Endothelial cell of hepatic sinusoid (primary cell): ENCODE measurements at regions not wholly inside any gene's neighbourhood (a gene's known extent, or its start where the extent isn't known, plus 50 kb on each side); places are given as distances from the start of the nearest gene placed in this dataset.

ENCODE experiments used
- in situ Hi-C: cut with HindIII; loops from 2 replicates; pipeline ENCODE4 v1.10.0; 2017; ENCODE audit warnings: low sequenced_read_pairs

GRCh38 chr15:101590785-101591184, 61.4 kb downstream of the TM2D3 start:
- in situ Hi-C loops = no loop called here

- in situ Hi-C loops = no loop called here
These were observed 68.9 kb downstream of the TM2D3 start for GRCh38 chr15:101583284-101583683.

GRCh38 chr15:101580431-101580830, 71.8 kb downstream of the TM2D3 start:
- in situ Hi-C loops = no loop called here

- in situ Hi-C loops = no loop called here
These were observed 72.5 kb downstream of the TM2D3 start for GRCh38 chr15:101579631-101580163.

- in situ Hi-C loops = no loop called here
These were observed 73.7 kb downstream of the TM2D3 start for GRCh38 chr15:101578443-101578894.

- in situ Hi-C loops = no loop called here
These were observed 78.2 kb downstream of the TM2D3 start for GRCh38 chr15:101573951-101574350.

- in situ Hi-C loops = no loop called here
These were observed 80.7 kb upstream of the PCSK6 start for GRCh38 chr15:101570241-101570640.

- in situ Hi-C loops = loop anchor here (5.0 kb wide), 2 partner anchors 38 to 57 kb away; no protein-coding TSS in a partner anchor
These were observed 79.5 kb upstream of the PCSK6 start for GRCh38 chr15:101568821-101569555.

- in situ Hi-C loops = loop anchor here (5.0 kb wide), 2 partner anchors 39 to 56 kb away; no protein-coding TSS in a partner anchor
These were observed 78.8 kb upstream of the PCSK6 start for GRCh38 chr15:101568309-101568708.

GRCh38 chr15:101566748-101567488, 77.4 kb upstream of the PCSK6 start:
- in situ Hi-C loops = loop anchor here (5.0 kb wide), 2 partner anchors 40 to 55 kb away; no protein-coding TSS in a partner anchor

GRCh38 chr15:101565377-101565776, 75.9 kb upstream of the PCSK6 start:
- in situ Hi-C loops = loop anchor here (5.0 kb wide), 2 partner anchors 42 to 53 kb away; no protein-coding TSS in a partner anchor

GRCh38 chr15:101563176-101563796, 73.8 kb upstream of the PCSK6 start:
- in situ Hi-C loops = no loop called here

GRCh38 chr15:101562428-101563059, 73.0 kb upstream of the PCSK6 start:
- in situ Hi-C loops = no loop called here

GRCh38 chr15:101561584-101561906, 72.0 kb upstream of the PCSK6 start:
- in situ Hi-C loops = no loop called here

- in situ Hi-C loops = no loop called here
These were observed 71.4 kb upstream of the PCSK6 start for GRCh38 chr15:101560722-101561583.

- in situ Hi-C loops = no loop called here
These were observed 70.4 kb upstream of the PCSK6 start for GRCh38 chr15:101559952-101560351.

- in situ Hi-C loops = no loop called here
These were observed 68.9 kb upstream of the PCSK6 start for GRCh38 chr15:101558221-101558941.

GRCh38 chr15:101556273-101556672, 66.8 kb upstream of the PCSK6 start:
- in situ Hi-C loops = no loop called here
